ENCODE measurements at regions not wholly inside any gene's neighbourhood (a gene's known extent, or its start where the extent isn't known, plus 50 kb on each side); places are given as distances from the start of the nearest gene placed in this dataset.

GRCh38 chr11:115759622-115760460 lies 255.6 kb upstream of the CADM1 start:
- Histone ChIP-seq H3K36me3 (no peaks in the 10 kb centered on the region), H3K4me1 (peaks cover 23% of the 10 kb centered on the region), H3K9me3 (no peaks in the 10 kb centered on the region), H3K27ac (peak overlapping the region; percentile 55), H3K27me3 (no peaks in the 10 kb centered on the region), H3K4me3 (peak overlapping the region; percentile 83)
- TF ChIP-seq CTCF (IDR thresholded peaks at IDR 0.05) (no peak), EP300 (IDR thresholded peaks at IDR 0.05) (no peak), POLR2A (IDR thresholded peaks at IDR 0.05) (no peak)
- DNase-seq (ENCODE audit: low spot score in 2 of 2): peak in 1 of 2 donors; percentile 64
- WGBS: 4% methylated on average over 42 of the region's 70 CpGs

DNA sequence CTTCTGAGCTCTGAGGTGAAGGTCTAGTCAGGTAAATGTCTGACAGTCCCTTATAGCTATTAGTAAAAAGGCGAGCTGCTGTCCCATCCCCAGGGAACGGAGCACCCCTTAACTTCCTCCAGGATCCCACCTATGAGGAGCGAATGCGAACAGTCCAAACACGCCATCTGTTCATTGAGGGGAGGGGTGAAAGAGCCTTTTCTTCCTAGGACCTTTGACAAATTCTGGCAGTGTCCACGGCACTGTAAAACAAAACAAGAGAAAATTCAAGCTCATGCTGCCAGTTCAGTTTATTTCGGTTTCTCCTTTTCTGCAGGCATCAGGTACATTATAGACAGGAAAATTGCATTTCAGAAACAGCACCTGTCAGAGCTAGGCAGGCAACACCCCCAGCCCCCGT lies 253.8 kb upstream of the CADM1 start:
- Histone ChIP-seq H3K27ac (no peak overlapping the region), H3K36me3 (no peaks in the 10 kb centered on the region), H3K4me1 (peaks cover 23% of the 10 kb centered on the region), H3K27me3 (no peaks in the 10 kb centered on the region), H3K4me3 (no peak overlapping the region), H3K9me3 (no peaks in the 10 kb centered on the region)
- TF ChIP-seq POLR2AphosphoS5 (IDR thresholded peaks at IDR 0.05) (no peak), POLR2A (IDR thresholded peaks at IDR 0.05) (no peak), CTCF (IDR thresholded peaks at IDR 0.05) (no peak), EP300 (IDR thresholded peaks at IDR 0.05) (no peak)
- WGBS: 86% methylated on average over 8 of the region's 8 CpGs
- DNase-seq (ENCODE audit: low spot score in 2 of 2): no peak

DNA sequence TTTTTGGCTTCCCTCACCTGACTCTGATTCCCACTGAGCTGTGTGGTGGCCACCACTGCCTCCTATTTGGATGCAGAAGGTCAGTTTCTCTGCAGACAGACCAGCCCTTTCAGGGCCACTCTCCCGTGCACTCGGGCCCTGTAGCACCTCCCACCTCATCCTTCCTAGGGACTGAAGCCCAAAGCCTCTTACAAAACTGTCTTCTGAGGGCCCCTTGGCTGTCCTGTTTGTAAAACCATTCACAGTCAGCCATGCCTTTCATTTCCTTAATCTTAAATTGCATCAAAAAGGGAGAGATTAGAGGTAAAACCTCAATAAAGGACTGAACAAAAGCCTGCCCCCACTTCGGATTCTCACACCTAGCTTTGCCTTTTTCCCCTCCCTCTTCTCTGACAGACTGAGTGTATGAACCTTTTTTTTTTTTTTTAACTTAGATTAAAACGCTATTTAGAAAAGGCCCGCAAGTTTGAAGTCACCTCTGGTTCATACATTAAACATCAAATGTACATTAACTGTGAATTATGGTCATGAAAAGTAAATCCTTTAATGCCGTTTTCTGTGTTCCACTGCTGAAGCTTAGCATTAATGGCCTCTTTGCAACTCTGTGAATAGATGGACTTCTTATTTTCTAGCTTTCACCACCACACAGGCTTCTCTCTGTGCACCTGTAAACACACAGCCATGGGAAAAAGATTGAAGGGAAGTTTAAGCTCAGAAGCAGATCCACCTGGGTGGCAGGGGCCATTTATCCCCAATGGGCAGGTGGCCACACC lies 247.2 kb upstream of the CADM1 start:
- WGBS: 79% methylated on average over 6 of the region's 6 CpGs
- H3K9me3 ChIP-seq: no peaks in the 10 kb centered on the region
- no peak for TF ChIP-seq POLR2A (IDR thresholded peaks at IDR 0.05)
- no peak for TF ChIP-seq EP300 (IDR thresholded peaks at IDR 0.05)
- TF ChIP-seq CTCF (IDR thresholded peaks at IDR 0.05): no peak
- no peak for TF ChIP-seq POLR2AphosphoS5 (IDR thresholded peaks at IDR 0.05)
- H3K27me3 ChIP-seq: peaks cover 10% of the 10 kb centered on the region
- DNase-seq (ENCODE audit: low spot score in 2 of 2): no peak
- H3K27ac ChIP-seq: no peak overlapping the region
- H3K4me3 ChIP-seq: no peak overlapping the region
- no peaks in the 10 kb centered on the region for H3K36me3 ChIP-seq
- peaks cover 9% of the 10 kb centered on the region for H3K4me1 ChIP-seq

DNA sequence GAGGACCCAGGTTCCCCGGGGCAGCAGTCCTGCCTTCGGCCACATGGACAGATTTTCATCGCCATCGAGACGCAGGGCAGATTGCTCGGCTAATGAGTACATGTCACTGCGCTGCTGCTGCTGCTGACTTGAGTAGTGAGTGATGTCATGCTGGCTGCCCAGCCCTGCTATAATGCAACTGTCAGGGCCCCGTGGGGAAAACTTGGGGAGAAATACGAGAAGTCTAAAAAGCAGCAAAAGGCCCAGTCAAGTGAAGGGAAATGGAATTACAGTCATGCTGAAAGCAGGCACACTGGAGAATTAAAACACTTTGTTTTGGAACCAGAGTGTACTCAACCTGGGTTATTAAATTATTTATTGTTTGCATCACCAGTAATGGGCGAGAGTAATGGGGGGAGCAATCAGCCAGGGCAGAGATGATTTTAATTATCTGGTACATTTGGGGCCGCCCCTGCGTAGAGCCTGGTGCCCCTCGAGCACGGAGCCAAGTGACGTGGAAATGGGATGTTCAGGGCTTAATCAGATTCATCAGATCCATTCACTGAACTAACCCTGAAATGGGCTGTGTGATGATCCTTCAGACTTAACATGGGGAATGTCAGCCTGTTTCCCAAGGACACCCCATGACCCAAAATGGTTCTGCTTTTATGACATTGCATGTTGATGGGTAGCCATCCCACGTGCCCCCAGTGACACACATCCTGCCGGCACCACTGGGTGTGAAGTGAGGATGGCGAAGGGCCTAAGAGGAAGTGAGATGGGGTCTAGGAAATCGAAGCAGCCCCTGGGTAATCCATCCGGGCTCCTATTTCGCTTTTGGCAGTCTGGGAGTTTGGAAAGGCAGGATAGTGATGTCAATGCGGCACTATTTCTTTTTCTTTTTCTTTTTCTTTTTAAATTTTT lies 241.6 kb upstream of the CADM1 start:
- H3K27ac ChIP-seq: no peak overlapping the region
- no peaks in the 10 kb centered on the region for H3K36me3 ChIP-seq
- H3K4me3 ChIP-seq: no peak overlapping the region
- H3K27me3 ChIP-seq: peaks cover 9% of the 10 kb centered on the region
- 80% methylated on average over 22 of the region's 22 CpGs for whole genome bisulfite sequencing
- no peaks in the 10 kb centered on the region for H3K9me3 ChIP-seq
- no peak for DNase-seq (ENCODE audit: low spot score in 2 of 2)
- TF ChIP-seq EP300 (IDR thresholded peaks at IDR 0.05) (no peak), POLR2AphosphoS5 (IDR thresholded peaks at IDR 0.05) (no peak), CTCF (IDR thresholded peaks at IDR 0.05) (no peak), POLR2A (IDR thresholded peaks at IDR 0.05) (no peak)
- peaks cover 13% of the 10 kb centered on the region for H3K4me1 ChIP-seq

Measured in suprapubic skin (tissue), 4 donors.